WERI-Rb-1 (cell line): ENCODE measurements at regions not wholly inside any gene's neighbourhood (a gene's known extent, or its start where the extent isn't known, plus 50 kb on each side); places are given as distances from the start of the nearest gene placed in this dataset.
A peak's percentile ranks its signal among the peaks of the same experiment; 100 is the strongest.

Experiments used
- DNase-seq: peaks from one replicate; pipeline ENCODE4 v3.0.0-alpha.2; 2020
- H3K27ac ChIP-seq: fragments of 250-450 bp; sonication (Bioruptor Pico); 2 replicates; pipeline ENCODE4 v1.5.1; 2020; ENCODE audit warnings: mild to moderate bottlenecking, moderate library complexity
- H3K27me3 ChIP-seq: fragments of 250-450 bp; sonication (Bioruptor Pico); 2 replicates; pipeline ENCODE4 v1.5.1; 2021; ENCODE audit warnings: mild to moderate bottlenecking, low read depth, moderate library complexity; ENCODE audit not compliant: insufficient read depth, severe bottlenecking
- H3K36me3 ChIP-seq: fragments of 250-450 bp; sonication (Bioruptor Pico); 2 replicates; pipeline ENCODE4 v1.5.1; 2020; ENCODE audit warnings: mild to moderate bottlenecking, moderate library complexity
- H3K4me3 ChIP-seq: 2 replicates; pipeline ENCODE4 v1.5.1; 2011; ENCODE audit warnings: low read depth, mild to moderate bottlenecking, control low read depth, low read length
- H3K9me3 ChIP-seq: fragments of 250-450 bp; sonication (Bioruptor Pico); 2 replicates; pipeline ENCODE4 v1.5.1; 2021; ENCODE audit warnings: mild to moderate bottlenecking, moderate library complexity; ENCODE audit not compliant: severe bottlenecking
- TF ChIP-seq, protein P1 (sequence below): IDR thresholded peaks from 2 replicates; pipeline ENCODE4 v1.5.1; 2011; ENCODE audit warnings: low read depth, mild to moderate bottlenecking, control low read depth, inconsistent platforms, low read length

DNA sequence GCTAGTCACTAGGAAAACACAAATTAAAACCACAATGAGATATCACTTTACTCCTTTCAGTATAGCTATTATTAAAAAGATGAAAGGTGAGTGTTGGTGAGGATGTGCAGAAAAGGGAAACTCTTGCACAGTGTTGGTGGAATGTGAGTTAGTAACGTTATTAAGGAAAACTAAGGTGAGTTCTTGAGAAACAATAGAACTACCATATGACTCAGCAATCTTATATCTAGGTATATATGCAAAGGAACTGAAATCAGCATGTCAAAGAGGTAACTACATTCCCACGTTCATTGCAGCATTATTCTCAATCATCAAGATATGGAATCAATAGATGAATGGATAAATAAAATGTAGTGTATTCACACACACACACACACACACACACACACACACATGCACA, 117.3 kb upstream of the HNMT start:
- H3K36me3 ChIP-seq, result no peaks in the 10 kb centered on the region

DNA sequence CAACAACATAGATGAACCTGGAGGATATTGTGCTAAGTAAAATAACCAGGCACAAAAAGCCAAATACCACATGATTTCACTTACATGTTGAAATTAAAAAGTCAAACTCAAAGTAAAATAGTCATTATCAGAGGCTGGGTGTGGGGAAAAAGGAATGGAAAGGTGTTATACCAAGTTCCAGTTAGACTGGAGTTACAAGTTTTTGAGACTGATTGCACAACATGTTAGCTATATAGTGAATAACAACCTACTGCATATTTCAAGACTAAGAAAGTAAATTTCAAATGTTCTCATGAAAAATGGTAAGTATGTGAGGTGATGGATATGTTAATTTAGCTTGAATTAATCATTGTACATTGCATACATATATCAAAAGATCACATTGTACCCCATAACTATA, 116.8 kb upstream of the HNMT start:
- TF ChIP-seq, protein P1, sequence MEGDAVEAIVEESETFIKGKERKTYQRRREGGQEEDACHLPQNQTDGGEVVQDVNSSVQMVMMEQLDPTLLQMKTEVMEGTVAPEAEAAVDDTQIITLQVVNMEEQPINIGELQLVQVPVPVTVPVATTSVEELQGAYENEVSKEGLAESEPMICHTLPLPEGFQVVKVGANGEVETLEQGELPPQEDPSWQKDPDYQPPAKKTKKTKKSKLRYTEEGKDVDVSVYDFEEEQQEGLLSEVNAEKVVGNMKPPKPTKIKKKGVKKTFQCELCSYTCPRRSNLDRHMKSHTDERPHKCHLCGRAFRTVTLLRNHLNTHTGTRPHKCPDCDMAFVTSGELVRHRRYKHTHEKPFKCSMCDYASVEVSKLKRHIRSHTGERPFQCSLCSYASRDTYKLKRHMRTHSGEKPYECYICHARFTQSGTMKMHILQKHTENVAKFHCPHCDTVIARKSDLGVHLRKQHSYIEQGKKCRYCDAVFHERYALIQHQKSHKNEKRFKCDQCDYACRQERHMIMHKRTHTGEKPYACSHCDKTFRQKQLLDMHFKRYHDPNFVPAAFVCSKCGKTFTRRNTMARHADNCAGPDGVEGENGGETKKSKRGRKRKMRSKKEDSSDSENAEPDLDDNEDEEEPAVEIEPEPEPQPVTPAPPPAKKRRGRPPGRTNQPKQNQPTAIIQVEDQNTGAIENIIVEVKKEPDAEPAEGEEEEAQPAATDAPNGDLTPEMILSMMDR, result no peak
- H3K36me3 ChIP-seq, result no peaks in the 10 kb centered on the region
- no peak overlapping the region for H3K27ac ChIP-seq
- H3K4me3 ChIP-seq, result no peak overlapping the region
- peaks cover 5% of the 10 kb centered on the region for H3K9me3 ChIP-seq
- no peaks in the 10 kb centered on the region for H3K27me3 ChIP-seq
- no peak for DNase-seq

More for the DNA sequence above, 117.3 kb upstream of the HNMT start:
- Histone ChIP-seq H3K27me3 (no peaks in the 10 kb centered on the region), H3K4me3 (no peak overlapping the region), H3K27ac (no peak overlapping the region), H3K9me3 (peaks cover 5% of the 10 kb centered on the region)
- TF ChIP-seq, protein P1, result no peak
- no peak for DNase-seq

DNA sequence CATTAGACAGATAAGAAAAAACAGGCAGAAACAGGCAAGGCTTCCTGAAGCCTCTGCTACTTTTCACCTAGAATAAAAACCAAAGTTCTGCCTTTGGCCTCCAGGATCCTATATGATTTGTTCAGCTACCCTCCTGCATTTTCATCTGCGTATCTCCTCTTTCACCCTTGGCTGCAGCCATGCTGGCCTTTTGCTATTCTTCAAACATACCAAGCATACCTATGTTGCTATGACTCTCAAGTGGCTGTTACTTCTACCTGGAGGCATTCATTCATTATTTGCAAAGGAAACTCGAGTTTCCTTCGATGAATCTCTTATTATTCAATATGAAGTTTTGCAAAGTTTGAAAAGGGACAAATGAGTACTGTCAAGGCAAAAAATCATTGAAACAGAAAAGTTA, 106.4 kb upstream of the HNMT start:
- Histone ChIP-seq H3K4me3 (no peak overlapping the region), H3K27me3 (no peaks in the 10 kb centered on the region), H3K27ac (no peak overlapping the region), H3K9me3 (no peaks in the 10 kb centered on the region), H3K36me3 (no peaks in the 10 kb centered on the region)
- TF ChIP-seq, protein P1, result no peak
- no peak for DNase-seq

DNA sequence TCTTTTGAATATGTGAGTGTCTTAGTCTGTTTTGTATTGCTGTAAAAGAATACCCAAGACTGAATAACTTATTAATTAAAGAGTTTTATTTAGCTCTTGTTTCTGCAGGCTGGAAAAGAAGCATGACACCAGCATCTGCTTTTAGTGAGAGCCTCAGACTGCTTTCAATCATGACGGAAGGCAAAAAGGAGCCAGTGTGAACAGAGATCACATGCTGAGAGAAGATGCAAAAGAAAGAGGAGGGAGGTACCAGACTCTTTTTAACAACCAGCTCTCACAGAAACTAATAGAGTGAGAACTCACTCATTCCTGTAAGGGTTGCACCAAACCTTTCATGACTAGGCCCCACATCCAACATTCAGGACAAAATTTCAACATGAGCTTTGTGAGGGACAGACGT, 101.6 kb upstream of the HNMT start:
- H3K4me3 ChIP-seq, result no peak overlapping the region
- H3K9me3 ChIP-seq, result no peaks in the 10 kb centered on the region
- H3K36me3 ChIP-seq, result no peaks in the 10 kb centered on the region
- H3K27ac ChIP-seq, result no peak overlapping the region
- TF ChIP-seq, protein P1, result no peak
- no peaks in the 10 kb centered on the region for H3K27me3 ChIP-seq
- no peak for DNase-seq

DNA sequence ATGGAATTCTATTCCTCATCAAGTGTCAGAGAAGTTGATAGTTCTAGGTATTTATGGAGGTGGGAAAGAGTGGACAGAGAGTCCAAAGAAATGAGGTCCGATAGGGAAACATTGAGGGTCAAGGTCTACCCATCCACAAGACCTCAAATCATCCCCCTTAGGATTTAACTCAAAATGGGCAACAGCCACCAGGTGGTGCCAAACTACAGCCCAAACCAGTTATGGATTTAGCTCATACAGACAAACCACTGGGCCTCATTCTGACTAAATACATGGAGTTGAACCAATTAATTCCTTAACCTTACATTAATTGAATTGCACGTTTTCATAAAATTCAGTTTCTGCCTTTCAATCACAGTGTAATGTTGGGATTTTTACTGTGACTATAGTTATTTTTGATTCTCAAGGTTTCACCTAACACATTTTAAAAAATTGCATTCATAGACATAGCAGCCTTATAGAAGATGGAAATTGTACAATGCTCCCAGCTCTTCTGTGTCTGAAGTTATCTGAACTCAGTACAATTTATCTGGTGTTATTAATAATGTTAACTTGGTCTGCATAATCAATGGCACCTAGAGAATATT, 98.2 kb upstream of the HNMT start:
- H3K4me3 ChIP-seq, result no peak overlapping the region
- no peaks in the 10 kb centered on the region for H3K27me3 ChIP-seq
- H3K27ac ChIP-seq, result no peak overlapping the region
- H3K9me3 ChIP-seq, result no peaks in the 10 kb centered on the region
- no peaks in the 10 kb centered on the region for H3K36me3 ChIP-seq
- TF ChIP-seq, protein P1, result peak; percentile 65
- DNase-seq, result peak; percentile 65

DNA sequence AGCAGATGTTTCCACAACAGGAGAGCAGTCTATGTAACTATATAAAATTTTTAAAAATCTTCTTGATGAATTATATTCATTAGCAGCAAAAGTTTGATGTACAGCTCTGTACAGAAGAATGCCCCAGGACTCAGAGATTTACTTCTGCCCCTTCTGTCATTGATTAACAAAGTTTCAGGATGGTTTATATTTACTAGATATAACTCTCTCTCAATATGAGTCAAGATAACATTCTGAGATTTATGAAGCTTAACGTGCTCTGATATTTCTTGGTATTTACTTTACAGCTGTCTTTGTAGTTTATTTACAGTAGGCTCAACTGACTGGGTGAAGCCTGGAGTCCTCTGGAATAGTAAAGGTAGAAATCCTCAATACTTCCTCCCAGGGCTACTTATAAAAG, 93.6 kb upstream of the HNMT start:
- H3K9me3 ChIP-seq, result no peaks in the 10 kb centered on the region
- no peaks in the 10 kb centered on the region for H3K36me3 ChIP-seq
- H3K27ac ChIP-seq, result no peak overlapping the region
- no peak for DNase-seq
- TF ChIP-seq, protein P1, result no peak
- H3K27me3 ChIP-seq, result no peaks in the 10 kb centered on the region
- no peak overlapping the region for H3K4me3 ChIP-seq
